Heart left ventricle (tissue), 16 donors: ENCODE measurements at regions not wholly inside any gene's neighbourhood (a gene's known extent, or its start where the extent isn't known, plus 50 kb on each side); places are given as distances from the start of the nearest gene placed in this dataset.
"Not testable (repeated sequence)": the region's sequence is repeated elsewhere in the genome, so short reads cannot be mapped to it uniquely, and the experiment has no call there.

ENCODE experiments used
- ATAC-seq, 4 donors: fragments of 200-7000 bp; cut with Tn5 transposase; one replicate each; pipeline ENCODE4 v1.9.1; 2020 to 2022; ENCODE audit warnings: moderate library complexity in 4 of 4, mild to moderate bottlenecking in 3 of 4, moderate number of reproducible peaks in 1 of 4
- DNase-seq, 5 donors: peaks; one replicate each; pipeline ENCODE4 v3.0.0-alpha.2; 2020
- H3K27ac ChIP-seq, 12 donors: fragments of 200-600 bp; sonication (generic) in 4 of 12; one replicate each; pipeline versions ENCODE4 v1.5.0 to v1.8.0; 2016 to 2022; ENCODE audit warnings: mild to moderate bottlenecking in 2 of 12
- H3K27me3 ChIP-seq, 9 donors: fragments of 200-600 bp; sonication (generic) in 2 of 9; one replicate each; pipeline versions ENCODE4 v1.5.1 to v1.8.0; 2016 to 2022; ENCODE audit warnings: mild to moderate bottlenecking in 3 of 9
- H3K36me3 ChIP-seq, 9 donors: fragments of 200-600 bp; sonication (generic) in 2 of 9; one replicate each; pipeline versions ENCODE4 v1.5.0 to v1.8.0; 2018 to 2022; ENCODE audit warnings: mild to moderate bottlenecking in 2 of 9
- H3K4me1 ChIP-seq, 12 donors: fragments of 200-600 bp; sonication (generic) in 4 of 12; one replicate each; pipeline versions ENCODE4 v1.5.0 to v1.8.0; 2016 to 2022; ENCODE audit warnings: mild to moderate bottlenecking in 3 of 12
- H3K4me3 ChIP-seq, 12 donors: fragments of 200-600 bp; sonication (generic) in 4 of 12; one replicate each; pipeline versions ENCODE4 v1.5.0 to v1.8.0; 2017 to 2022; ENCODE audit warnings: mild to moderate bottlenecking in 9 of 12, moderate library complexity in 4 of 12
- H3K9me3 ChIP-seq, 12 donors: fragments of 200-600 bp; sonication (generic) in 4 of 12; one replicate each; pipeline versions ENCODE4 v1.5.0 to v1.8.0; 2016 to 2022; ENCODE audit warnings: mild to moderate bottlenecking in 1 of 12
- CTCF ChIP-seq, 12 donors: fragments of 200-600 bp; sonication (generic) in 4 of 12; IDR thresholded peaks; one replicate each; pipeline versions ENCODE4 v1.5.0 to v1.8.0; 2018 to 2022; ENCODE audit warnings: antibody characterized with exemption in 12 of 12, mild to moderate bottlenecking in 5 of 12
- POLR2A ChIP-seq, 2 donors: fragments of 450-650 bp; IDR thresholded peaks; one replicate each; pipeline ENCODE4 v1.6.1; 2017; ENCODE audit warnings: antibody characterized with exemption in 2 of 2, mild to moderate bottlenecking in 2 of 2, moderate library complexity in 2 of 2
- WGBS, 4 donors: extraction: QIAGEN DNeasy Blood & Tissue Kit in 2 of 4; methylation state at CpG; one replicate each; pipeline versions ENCODE4 v1.1.5 to v1.1.7; 2013 to 2018; 5-methylcytosine and 5-hydroxymethylcytosine counted together
- intact Hi-C, 10 donors: fragments of 100-400 bp; cut with DNase I; formaldehyde crosslinking; loops; one replicate each; pipeline versions ENCODE4 v1.11.1 to v1.14.2; 2022
- donor health status: ischemic (EF 13 %, LVEDD 7.1; RV severe dilation, severe dysfunction).
- donor health status: healthy with polysubstance abuse.
- donor health status: DM: no; HTN: yes; CAD: no.
- donor health status: DM: no; HTN: no; CAD: no.
- donor health status: ischemic (EF 25% LVEDD 6.9; RV normal size, moderate dysfunction).
- donor health status: ischemic (EF 25% LVEDD 5.7; RV mildly dilated, moderate dysfunction).
- donor health status: healthy.
- donor health status: DM: yes; HTN: yes; CAD: no.
- donor health status: ischemic (EF 35%, LVEDD 5.7; RV mildly dilated, moderate dysfunction).
- donor health status: nonischemic (EF 11% LVEDD 7.7; RV severe dilation, severe dysfunction).
- donor health status: DM: yes; HTN: yes; CAD: no.
- donor health status: PGD.
- donor health status: ischemic (EF 29% LVEDD 5.4; RV normal size, mild dysfunction).
- donor health status: nonischemic (EF 23%, LVEDD 6.1; RV moderate dilation, normal function).

- DNase-seq: peak in 1 of 5 donors; percentile 35
- WGBS, 4 donors: 75 to 80% (median 78%) methylated on average over 11 of the region's 11 CpGs
- intact Hi-C loops: loop anchor here in 2 of 10 donors (5.0 kb wide), 2 partner anchors 283 to 333 kb away; no protein-coding TSS in a partner anchor
These were observed 162.8 kb downstream of the SHANK2 start for GRCh38 chr11:71089571-71089970.

GRCh38 chr11:71088314-71089215, 163.8 kb downstream of the SHANK2 start:
- not testable (repeated sequence) for H3K9me3 ChIP-seq, H3K27ac ChIP-seq, H3K36me3 ChIP-seq, H3K4me3 ChIP-seq, ATAC-seq, H3K4me1 ChIP-seq, H3K27me3 ChIP-seq
- peak in 1 of 5 donors; percentile 28 for DNase-seq
- WGBS, 4 donors: 77 to 80% (median 78%) methylated on average over 16 to 20 of the region's 20 CpGs
- intact Hi-C loops: loop anchor here in 2 of 10 donors (5.0 kb wide), 2 partner anchors 284 to 334 kb away; no protein-coding TSS in a partner anchor

More at GRCh38 chr11:71089571-71089970, 162.8 kb downstream of the SHANK2 start:
- TF ChIP-seq CTCF (IDR thresholded peaks at IDR 0.05) (no peak), POLR2A (IDR thresholded peaks at IDR 0.05) (no peak)
- Histone ChIP-seq H3K27ac (no peak overlapping the region), H3K4me1 (no peaks in the 10 kb centered on the region), H3K27me3 (no peaks in the 10 kb centered on the region), H3K36me3 (no peaks in the 10 kb centered on the region), H3K9me3 (no peaks in the 10 kb centered on the region), H3K4me3 (no peak overlapping the region)
- ATAC-seq: no peak

- no peaks in the 10 kb centered on the region for H3K9me3 ChIP-seq
- WGBS, 4 donors: 41 to 49% (median 44%) methylated on average over 14 of the region's 14 CpGs
- H3K4me1 ChIP-seq: no peaks in the 10 kb centered on the region
- H3K4me3 ChIP-seq: no peak overlapping the region
- DNase-seq (no peak), ATAC-seq (peak in 1 of 4 donors; percentile 34)
- H3K27ac ChIP-seq: no peak overlapping the region
- no peak for TF ChIP-seq POLR2A (IDR thresholded peaks at IDR 0.05)
- TF ChIP-seq CTCF (IDR thresholded peaks at IDR 0.05): peak; percentile 20 to 48 (median 36)
- H3K27me3 ChIP-seq: peaks cover 0 to 8% (median 0%) of the 10 kb centered on the region in 9 donors
- intact Hi-C loops: loop anchor here in 2 of 10 donors (5.0 kb wide), 2 partner anchors 286 to 336 kb away; no protein-coding TSS in a partner anchor
- H3K36me3 ChIP-seq: no peaks in the 10 kb centered on the region
These were observed 165.6 kb downstream of the SHANK2 start for GRCh38 chr11:71086687-71087258.

- intact Hi-C loops: loop anchor here in 3 of 10 donors (5.0 kb wide), 3 partner anchors 267 to 338 kb away; no protein-coding TSS in a partner anchor
- no peak for ATAC-seq
These were observed 167.9 kb downstream of the SHANK2 start for GRCh38 chr11:71084306-71085012.

More at GRCh38 chr11:71084306-71085012, 167.9 kb downstream of the SHANK2 start:
- no peak for DNase-seq
- no peak overlapping the region for H3K27ac ChIP-seq
- 80 to 88% (median 86%) methylated on average over 7 to 9 of the region's 9 CpGs for WGBS, 4 donors
- no peak for TF ChIP-seq POLR2A (IDR thresholded peaks at IDR 0.05)
- H3K9me3 ChIP-seq: no peaks in the 10 kb centered on the region
- no peaks in the 10 kb centered on the region for H3K36me3 ChIP-seq
- no peaks in the 10 kb centered on the region for H3K4me1 ChIP-seq
- H3K27me3 ChIP-seq: peaks cover 0 to 12% (median 0%) of the 10 kb centered on the region in 9 donors
- H3K4me3 ChIP-seq: no peak overlapping the region
